Right lobe of liver (tissue), 4 donors: ENCODE measurements at regions not wholly inside any gene's neighbourhood (a gene's known extent, or its start where the extent isn't known, plus 50 kb on each side); places are given as distances from the start of the nearest gene placed in this dataset.

Source experiments
- POLR2A ChIP-seq: fragments of 450-650 bp; IDR thresholded peaks from one replicate; pipeline ENCODE4 v1.6.1; 2017; ENCODE audit warnings: antibody characterized with exemption, mild to moderate bottlenecking
- TF ChIP-seq, protein P1 (sequence below), 4 donors: fragments of 200-600 bp in 3 of 4; fragments of 450-650 bp in 1 of 4; IDR thresholded peaks; one replicate each; pipeline versions ENCODE4 v1.5.1 to v1.8.0; 2016 to 2022; ENCODE audit warnings: antibody characterized with exemption in 4 of 4, mild to moderate bottlenecking in 2 of 4
- donor health status: DM: no; HTN: no; CAD: no.
- donor health status: DM: no; HTN: no; CAD: no.
- donor health status: DM: no; HTN: yes; CAD: no.

DNA sequence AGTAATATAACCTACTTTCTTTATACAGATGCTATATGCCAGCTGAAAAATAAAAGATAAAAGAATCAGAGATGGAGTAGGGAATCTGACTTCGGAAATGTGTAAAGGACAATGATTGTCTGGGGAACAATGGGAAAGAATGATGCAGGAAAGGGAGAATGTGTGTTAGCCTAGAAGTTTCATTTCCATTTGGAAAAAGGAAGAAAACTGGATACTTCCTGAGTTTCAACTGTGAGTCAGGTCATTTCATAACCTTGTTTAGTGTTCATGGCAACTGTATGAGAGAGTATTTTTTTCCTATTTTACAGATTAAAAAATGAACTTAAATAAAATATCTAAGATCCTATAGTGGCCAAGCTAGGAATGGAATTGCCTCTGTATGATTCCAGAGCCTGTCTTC lies 261.3 kb upstream of the NECTIN3 start:
- TF ChIP-seq, protein P1, sequence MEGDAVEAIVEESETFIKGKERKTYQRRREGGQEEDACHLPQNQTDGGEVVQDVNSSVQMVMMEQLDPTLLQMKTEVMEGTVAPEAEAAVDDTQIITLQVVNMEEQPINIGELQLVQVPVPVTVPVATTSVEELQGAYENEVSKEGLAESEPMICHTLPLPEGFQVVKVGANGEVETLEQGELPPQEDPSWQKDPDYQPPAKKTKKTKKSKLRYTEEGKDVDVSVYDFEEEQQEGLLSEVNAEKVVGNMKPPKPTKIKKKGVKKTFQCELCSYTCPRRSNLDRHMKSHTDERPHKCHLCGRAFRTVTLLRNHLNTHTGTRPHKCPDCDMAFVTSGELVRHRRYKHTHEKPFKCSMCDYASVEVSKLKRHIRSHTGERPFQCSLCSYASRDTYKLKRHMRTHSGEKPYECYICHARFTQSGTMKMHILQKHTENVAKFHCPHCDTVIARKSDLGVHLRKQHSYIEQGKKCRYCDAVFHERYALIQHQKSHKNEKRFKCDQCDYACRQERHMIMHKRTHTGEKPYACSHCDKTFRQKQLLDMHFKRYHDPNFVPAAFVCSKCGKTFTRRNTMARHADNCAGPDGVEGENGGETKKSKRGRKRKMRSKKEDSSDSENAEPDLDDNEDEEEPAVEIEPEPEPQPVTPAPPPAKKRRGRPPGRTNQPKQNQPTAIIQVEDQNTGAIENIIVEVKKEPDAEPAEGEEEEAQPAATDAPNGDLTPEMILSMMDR (IDR thresholded peaks at IDR 0.05): no peak
- no peak for TF ChIP-seq POLR2A
